Right hindlimb (tissue), 1 donor: ENCODE measurements at regions not wholly inside any gene's neighbourhood (a gene's known extent, or its start where the extent isn't known, plus 50 kb on each side); places are given as distances from the start of the nearest gene placed in this dataset.

Experiments used
- DNase-seq: peaks from one replicate; pipeline ENCODE4 v3.0.0-alpha.2; 2018

- DNase-seq, result peak; percentile 6
These were observed 81.9 kb upstream of the ADAMTS2 start for GRCh38 chr5:179427032-179427675.

- no peak for DNase-seq
These were observed 77.7 kb upstream of the ADAMTS2 start for GRCh38 chr5:179422908-179423481.

DNA sequence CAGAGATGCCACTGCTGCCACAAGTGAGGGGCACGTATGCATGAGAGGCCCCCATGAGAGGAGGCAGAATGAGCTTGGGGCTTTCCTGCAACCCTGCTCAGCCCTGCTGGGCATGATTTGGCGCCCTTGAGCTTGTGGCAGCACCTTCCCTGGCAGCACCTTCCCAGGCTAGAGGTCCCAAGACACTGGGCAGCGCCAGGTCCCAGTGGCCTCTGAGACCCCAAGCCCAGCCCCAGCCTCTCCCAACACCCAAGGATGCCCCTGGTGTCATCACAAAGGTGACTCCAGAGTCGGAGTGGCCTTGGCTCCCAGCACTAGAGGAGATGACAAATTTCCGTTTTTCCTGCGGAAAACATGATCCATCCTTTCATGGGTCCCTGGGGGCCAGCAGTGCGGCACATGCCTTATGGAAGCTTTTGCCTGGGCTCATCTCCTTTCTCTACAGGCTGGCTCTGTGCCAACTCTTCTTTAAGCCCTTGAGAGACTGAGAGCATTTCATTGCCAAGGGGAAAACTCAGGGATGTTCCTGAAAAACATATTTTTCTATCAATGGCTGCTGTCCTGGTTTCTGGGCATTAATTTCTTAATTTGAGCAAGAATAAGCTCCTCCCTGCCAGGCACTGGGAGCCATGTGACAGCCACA, 77.1 kb upstream of the ADAMTS2 start:
- no peak for DNase-seq

GRCh38 chr5:179421144-179421901, 76.1 kb upstream of the ADAMTS2 start:
- DNase-seq, result no peak

GRCh38 chr5:179420476-179420875, 75.2 kb upstream of the ADAMTS2 start:
- no peak for DNase-seq

DNA sequence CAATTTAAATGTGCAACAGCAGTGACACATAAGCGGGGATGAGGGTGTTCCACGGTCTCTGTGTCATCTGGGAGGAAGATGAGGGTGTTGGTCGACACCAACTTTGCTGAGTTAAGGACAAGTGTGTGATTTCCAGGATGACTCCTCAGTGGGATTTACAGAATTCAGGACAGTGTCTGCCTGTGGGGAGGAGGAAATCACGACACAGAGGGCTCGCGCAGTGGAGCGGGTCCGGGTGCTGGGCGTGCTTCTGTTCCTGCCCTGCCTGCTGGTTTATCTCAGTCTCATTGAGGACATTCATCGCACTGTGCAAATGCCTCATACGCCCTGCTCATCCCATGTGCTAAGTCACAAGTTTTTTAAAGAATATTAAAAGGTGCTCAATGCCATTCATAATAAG, 73.7 kb upstream of the ADAMTS2 start:
- DNase-seq, result no peak

DNA sequence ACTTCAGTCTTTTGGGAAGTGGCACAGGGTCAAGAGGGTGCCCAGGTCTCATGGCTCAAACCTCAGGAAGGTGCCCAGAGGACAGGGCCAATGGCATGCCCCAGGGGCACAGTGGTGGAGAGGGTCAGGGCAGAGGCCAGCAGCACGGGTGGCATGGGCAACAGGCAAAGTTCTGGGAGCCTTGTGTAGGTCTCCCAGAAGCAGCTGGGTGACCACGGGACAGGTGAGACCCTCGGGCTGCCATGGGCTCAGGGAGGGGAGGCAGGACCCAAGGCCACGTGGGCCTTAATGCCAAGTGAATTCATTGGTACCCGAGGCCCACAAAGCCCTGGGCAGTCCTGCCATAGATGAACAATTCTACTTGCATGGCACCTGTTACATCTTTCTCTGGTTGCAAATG, 72.4 kb upstream of the ADAMTS2 start:
- no peak for DNase-seq

DNA sequence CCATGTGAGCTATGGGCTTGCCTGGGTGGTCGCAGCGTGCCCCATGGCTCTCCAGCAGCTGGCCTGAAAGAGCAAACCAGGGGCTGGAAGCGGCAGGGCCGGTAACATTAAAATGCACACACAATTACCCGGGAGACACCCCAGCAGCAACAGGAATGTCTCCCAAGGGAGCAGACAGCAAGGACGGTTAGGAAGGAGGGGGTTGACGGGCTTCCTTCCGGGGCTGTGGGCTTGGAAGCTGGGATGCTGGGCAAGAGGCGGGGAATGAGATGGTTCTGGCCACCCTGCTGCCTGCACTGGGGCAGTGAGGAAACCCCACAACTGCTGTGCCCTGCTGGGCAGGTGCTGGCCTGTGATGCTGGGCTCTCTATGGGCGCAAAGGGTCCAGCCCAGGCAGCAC, 71.8 kb upstream of the ADAMTS2 start:
- no peak for DNase-seq

GRCh38 chr5:179416114-179416822, 71.0 kb upstream of the ADAMTS2 start:
- DNase-seq, result no peak

- no peak for DNase-seq
These were observed 70.2 kb upstream of the ADAMTS2 start for GRCh38 chr5:179415291-179416060.

- no peak for DNase-seq
These were observed 69.4 kb upstream of the ADAMTS2 start for GRCh38 chr5:179414459-179415261.

- no peak for DNase-seq
These were observed 68.6 kb upstream of the ADAMTS2 start for GRCh38 chr5:179413711-179414458.

- no peak for DNase-seq
These were observed 67.9 kb upstream of the ADAMTS2 start for GRCh38 chr5:179413086-179413690.

- DNase-seq, result no peak
These were observed 66.0 kb upstream of the ADAMTS2 start for GRCh38 chr5:179411161-179411841.

GRCh38 chr5:179410291-179411160, 65.3 kb upstream of the ADAMTS2 start:
- no peak for DNase-seq

DNA sequence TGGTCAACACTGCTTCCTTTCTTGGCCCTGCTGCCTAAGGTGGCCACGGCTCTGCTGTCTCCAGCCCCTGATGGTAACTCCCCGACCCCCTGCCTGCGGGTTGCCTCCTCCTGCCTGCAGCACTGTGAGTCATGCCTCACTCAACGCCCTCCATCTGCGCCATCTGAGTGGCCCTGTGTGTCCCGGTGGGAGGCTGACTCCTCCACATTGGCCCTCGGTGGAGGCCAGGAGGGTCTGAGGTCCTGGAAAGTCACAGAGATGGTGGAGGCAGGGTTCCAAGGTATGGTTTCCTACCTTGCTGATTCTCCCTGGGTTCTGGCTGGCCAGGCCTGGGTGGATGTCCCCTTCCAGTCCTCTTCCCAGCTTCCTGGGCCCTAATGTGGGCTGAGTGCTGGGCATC, 64.5 kb upstream of the ADAMTS2 start:
- DNase-seq, result no peak

DNA sequence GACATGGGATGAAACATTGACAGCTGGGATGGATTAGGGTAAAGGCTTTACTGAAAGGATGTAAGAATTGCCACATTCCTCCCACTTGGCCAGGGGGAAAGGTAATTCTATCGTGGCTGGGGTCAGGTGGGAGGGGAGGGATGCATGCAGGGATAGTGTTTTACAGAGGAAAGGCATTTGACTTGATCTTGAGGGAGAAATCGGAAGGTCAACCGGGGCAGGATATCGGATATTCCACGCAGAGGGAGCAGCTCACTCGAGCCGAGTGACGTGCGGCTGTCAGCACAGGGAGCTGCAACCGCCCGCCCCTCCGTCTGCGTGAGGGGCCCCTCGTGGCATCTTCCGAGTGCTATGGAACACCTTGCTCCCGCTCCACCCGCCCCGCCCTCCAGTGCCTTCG, 63.4 kb upstream of the ADAMTS2 start:
- no peak for DNase-seq
